Smooth muscle cell (in vitro differentiated cells): ENCODE measurements at regions not wholly inside any gene's neighbourhood (a gene's known extent, or its start where the extent isn't known, plus 50 kb on each side); places are given as distances from the start of the nearest gene placed in this dataset.

Experiments used
- DNase-seq: peaks from one replicate; lab custom pipeline; 2025; ENCODE audit not compliant: unreplicated experiment; lab: John Stamatoyannopoulos, UW
- H2AFZ ChIP-seq: fragments of 200-600 bp; sonication (generic); 2 replicates; pipeline ENCODE4 v1.6.0; 2016; ENCODE audit warnings: antibody characterized with exemption, low read depth, mild to moderate bottlenecking
- H3F3A ChIP-seq: fragments of 200-600 bp; sonication (generic); 2 replicates; pipeline ENCODE4 v1.6.0; 2017; ENCODE audit warnings: antibody characterized with exemption, low read depth
- H3K27ac ChIP-seq: fragments of 200-600 bp; sonication (generic); 2 replicates; pipeline ENCODE4 v1.5.1; 2016; ENCODE audit warnings: low read depth, mild to moderate bottlenecking
- H3K27me3 ChIP-seq: fragments of 200-600 bp; sonication (generic); 2 replicates; pipeline ENCODE4 v1.6.1; 2016; ENCODE audit warnings: low read depth, mild to moderate bottlenecking
- H3K36me3 ChIP-seq: fragments of 200-600 bp; sonication (generic); 2 replicates; pipeline ENCODE4 v1.5.1; 2016; ENCODE audit warnings: low read depth
- H3K4me1 ChIP-seq: fragments of 200-600 bp; sonication (generic); 2 replicates; pipeline ENCODE4 v1.5.1; 2016; ENCODE audit warnings: low read depth
- H3K4me2 ChIP-seq: fragments of 200-600 bp; sonication (generic); 2 replicates; pipeline ENCODE4 v1.6.0; 2016; ENCODE audit warnings: mild to moderate bottlenecking
- H3K4me3 ChIP-seq: fragments of 200-600 bp; sonication (generic); 2 replicates; pipeline ENCODE4 v1.5.1; 2016; ENCODE audit warnings: mild to moderate bottlenecking
- H3K79me2 ChIP-seq: fragments of 200-600 bp; sonication (generic); 2 replicates; pipeline ENCODE4 v1.6.0; 2016; ENCODE audit warnings: low read depth, mild to moderate bottlenecking
- H3K9ac ChIP-seq: fragments of 200-600 bp; sonication (generic); 2 replicates; pipeline ENCODE4 v1.6.0; 2016; ENCODE audit warnings: low read depth
- H3K9me3 ChIP-seq: fragments of 200-600 bp; sonication (generic); replicated peaks from 2 replicates; pipeline ENCODE4 v1.5.1; 2016; ENCODE audit warnings: low read depth
- H4K20me1 ChIP-seq: fragments of 200-600 bp; sonication (generic); 2 replicates; pipeline ENCODE4 v1.6.0; 2016; ENCODE audit warnings: low read depth
- CTCF ChIP-seq: fragments of 200-600 bp; sonication (generic); IDR thresholded peaks from 2 replicates; pipeline ENCODE4 v1.5.1; 2017; ENCODE audit warnings: borderline replicate concordance, mild to moderate bottlenecking, antibody characterized with exemption; ENCODE audit not compliant: insufficient read depth, poor library complexity, severe bottlenecking
- WGBS: methylation state at CpG from one replicate; pipeline ENCODE4 v1.1.7; 2016; ENCODE audit warnings: low lambda C conversion rate; 5-methylcytosine and 5-hydroxymethylcytosine counted together

GRCh38 chr1:29820401-29820800, 584.1 kb downstream of the PTPRU start:
- 82% methylated on average over 2 of the region's 2 CpGs for WGBS
- Histone ChIP-seq H3K36me3 (no peaks in the 10 kb centered on the region), H3K79me2 (no peaks in the 10 kb centered on the region), H3K4me2 (no peak overlapping the region), H3K27ac (no peak overlapping the region), H3K4me1 (no peaks in the 10 kb centered on the region), H4K20me1 (no peaks in the 10 kb centered on the region), H3K4me3 (no peak overlapping the region), H2AFZ (no peak overlapping the region), H3F3A (no peaks in the 10 kb centered on the region), H3K9ac (no peak overlapping the region), H3K27me3 (peaks cover 85% of the 10 kb centered on the region), H3K9me3 (no peaks in the 10 kb centered on the region)
- no peak for DNase-seq
- no peak for TF ChIP-seq CTCF

- Histone ChIP-seq H3K9ac (no peak overlapping the region), H3K27ac (no peak overlapping the region), H3K4me1 (no peaks in the 10 kb centered on the region), H3K4me3 (no peak overlapping the region), H3K79me2 (no peaks in the 10 kb centered on the region), H2AFZ (no peak overlapping the region), H4K20me1 (no peaks in the 10 kb centered on the region), H3K9me3 (no peaks in the 10 kb centered on the region), H3F3A (no peaks in the 10 kb centered on the region), H3K36me3 (no peaks in the 10 kb centered on the region), H3K27me3 (peaks cover 88% of the 10 kb centered on the region), H3K4me2 (no peak overlapping the region)
- DNase-seq = no peak
- WGBS = 91% methylated on average over 10 of the region's 10 CpGs
- TF ChIP-seq CTCF = no peak
Measured at GRCh38 chr1:29812408-29813135, 576.2 kb downstream of the PTPRU start.

- Histone ChIP-seq H3K4me3 (no peak overlapping the region), H3K79me2 (no peaks in the 10 kb centered on the region), H3K4me1 (peaks cover 2% of the 10 kb centered on the region), H3K9me3 (no peaks in the 10 kb centered on the region), H3K4me2 (no peak overlapping the region), H3K27ac (no peak overlapping the region), H3K27me3 (peaks cover 84% of the 10 kb centered on the region), H2AFZ (no peak overlapping the region), H4K20me1 (no peaks in the 10 kb centered on the region), H3K9ac (no peak overlapping the region), H3F3A (no peaks in the 10 kb centered on the region), H3K36me3 (no peaks in the 10 kb centered on the region)
- no peak for DNase-seq
- 94% methylated on average over 10 of the region's 10 CpGs for WGBS
- no peak for TF ChIP-seq CTCF
Measured at GRCh38 chr1:29811727-29812407, 575.5 kb downstream of the PTPRU start.
